H9 (cell line): ENCODE measurements at regions not wholly inside any gene's neighbourhood (a gene's known extent, or its start where the extent isn't known, plus 50 kb on each side); places are given as distances from the start of the nearest gene placed in this dataset.

Source experiments
- DNase-seq: peaks from one replicate; pipeline ENCODE4 v3.0.0-alpha.2; 2017
- H2AFZ ChIP-seq: one replicate; pipeline ENCODE4 v1.6.1; 2013; ENCODE audit warnings: mild to moderate bottlenecking, low read length, control low read depth, moderate library complexity
- H2AK5ac ChIP-seq: 2 replicates; pipeline ENCODE4 v1.6.1; 2013; ENCODE audit warnings: low read length, control low read depth, mixed read lengths; ENCODE audit not compliant: insufficient read length
- H2BK120ac ChIP-seq: one replicate; pipeline ENCODE4 v1.6.1; 2013; ENCODE audit warnings: low read depth, mild to moderate bottlenecking, low read length, control low read depth, inconsistent platforms; ENCODE audit not compliant: poor library complexity, severe bottlenecking
- H2BK12ac ChIP-seq: 2 replicates; pipeline ENCODE4 v1.6.1; 2013; ENCODE audit warnings: low read length, control low read depth, mixed read lengths, low read depth; ENCODE audit not compliant: insufficient read length
- H2BK15ac ChIP-seq: 2 replicates; pipeline ENCODE4 v1.6.1; 2013; ENCODE audit warnings: low read depth, low read length, control low read depth
- H2BK20ac ChIP-seq: one replicate; pipeline ENCODE4 v1.6.1; 2013; ENCODE audit warnings: low read depth, mild to moderate bottlenecking, low read length, control low read depth, inconsistent platforms; ENCODE audit not compliant: poor library complexity, severe bottlenecking
- H2BK5ac ChIP-seq: 2 replicates; pipeline ENCODE4 v1.6.1; 2013; ENCODE audit warnings: low read length, control low read depth, mixed read lengths; ENCODE audit not compliant: insufficient read length
- H3K14ac ChIP-seq: 2 replicates; pipeline ENCODE4 v1.6.1; 2013; ENCODE audit warnings: low read length, control low read depth; ENCODE audit not compliant: insufficient read depth
- H3K18ac ChIP-seq: 2 replicates; pipeline ENCODE4 v1.6.1; 2013; ENCODE audit warnings: low read depth, mild to moderate bottlenecking, mixed read lengths, low read length, control low read depth; ENCODE audit not compliant: insufficient read length
- H3K23ac ChIP-seq: 2 replicates; pipeline ENCODE4 v1.6.1; 2013; ENCODE audit warnings: low read length, control low read depth, mixed read lengths, low read depth; ENCODE audit not compliant: insufficient read length
- H3K23me2 ChIP-seq: 2 replicates; pipeline ENCODE4 v1.6.1; 2013; ENCODE audit warnings: low read depth, mild to moderate bottlenecking, mixed read lengths, low read length, control low read depth; ENCODE audit not compliant: insufficient read length, poor library complexity, severe bottlenecking
- H3K27ac ChIP-seq: 2 replicates; pipeline ENCODE4 v1.5.1; 2013; ENCODE audit warnings: low read length, control low read depth, mixed read lengths, low read depth; ENCODE audit not compliant: insufficient read length
- H3K27me3 ChIP-seq: 2 replicates; pipeline ENCODE4 v1.6.1; 2013; ENCODE audit warnings: low read length, control low read depth, inconsistent platforms; ENCODE audit not compliant: insufficient read depth
- H3K4ac ChIP-seq: 2 replicates; pipeline ENCODE4 v1.6.1; 2013; ENCODE audit warnings: low read depth, mild to moderate bottlenecking, control low read depth, inconsistent platforms, low read length, moderate library complexity
- H3K4me1 ChIP-seq: 2 replicates; pipeline ENCODE4 v1.6.1; 2013; ENCODE audit warnings: low read length, control low read depth, inconsistent platforms; ENCODE audit not compliant: insufficient read depth
- H3K4me2 ChIP-seq: 2 replicates; pipeline ENCODE4 v1.6.1; 2013; ENCODE audit warnings: low read length, control low read depth, mixed read lengths; ENCODE audit not compliant: insufficient read length, insufficient read depth
- H3K56ac ChIP-seq: 2 replicates; pipeline ENCODE4 v1.6.1; 2013; ENCODE audit warnings: low read depth, mild to moderate bottlenecking, mixed read lengths, low read length, control low read depth; ENCODE audit not compliant: insufficient read length
- H3K79me1 ChIP-seq: 2 replicates; pipeline ENCODE4 v1.6.1; 2013; ENCODE audit warnings: low read depth, mild to moderate bottlenecking, moderate library complexity, low read length, control low read depth, inconsistent platforms; ENCODE audit not compliant: insufficient read depth, poor library complexity, severe bottlenecking
- H3K79me2 ChIP-seq: 2 replicates; pipeline ENCODE4 v1.6.1; 2013; ENCODE audit warnings: low read length, control low read depth, inconsistent platforms; ENCODE audit not compliant: insufficient read depth
- H3K9ac ChIP-seq: 2 replicates; pipeline ENCODE4 v1.6.1; 2013; ENCODE audit warnings: low read length, control low read depth, mixed read lengths; ENCODE audit not compliant: insufficient read length; ENCODE audit errors: extremely low read depth
- H3K9me3 ChIP-seq: one replicate; pipeline ENCODE4 v1.6.1; 2013; ENCODE audit warnings: low read depth, low read length, inconsistent platforms; ENCODE audit not compliant: control insufficient read depth
- H3T11ph ChIP-seq: one replicate; pipeline ENCODE4 v1.6.1; 2013; ENCODE audit warnings: mild to moderate bottlenecking, low read length, control low read depth, inconsistent platforms
- H4K20me1 ChIP-seq: one replicate; pipeline ENCODE4 v1.6.1; 2013; ENCODE audit not compliant: control insufficient read depth, insufficient read length, insufficient read depth
- H4K5ac ChIP-seq: 2 replicates; pipeline ENCODE4 v1.6.1; 2013; ENCODE audit warnings: low read depth, mild to moderate bottlenecking, mixed read lengths, low read length, control low read depth; ENCODE audit not compliant: insufficient read length
- H4K8ac ChIP-seq: replicated peaks from 2 replicates; pipeline ENCODE4 v1.6.1; 2013; ENCODE audit warnings: low read length, control low read depth, mixed read lengths, low read depth; ENCODE audit not compliant: insufficient read length
- H4K91ac ChIP-seq: 2 replicates; pipeline ENCODE4 v1.6.1; 2013; ENCODE audit warnings: low read depth, mild to moderate bottlenecking, moderate library complexity, mixed read lengths, low read length, control low read depth; ENCODE audit not compliant: insufficient read length
- H3K27ac Mint-ChIP-seq, 3 experiments: 2 replicates in 2 of 3; 3 replicates in 1 of 3; pipeline ENCODE4 v1.8.0; 2020 to 2021; ENCODE audit warnings: mixed read lengths in 3 of 3, mild to moderate bottlenecking in 1 of 3, moderate library complexity in 1 of 3
- H3K27me3 Mint-ChIP-seq: 2 replicates; pipeline ENCODE4 v1.8.0; 2021; ENCODE audit warnings: low read depth, mild to moderate bottlenecking, moderate library complexity, mixed read lengths
- H3K36me3 Mint-ChIP-seq, 3 experiments: 2 replicates in 2 of 3; 3 replicates in 1 of 3; pipeline ENCODE4 v1.8.0; 2020 to 2021; ENCODE audit warnings: low read depth in 3 of 3, mixed read lengths in 3 of 3; ENCODE audit not compliant: insufficient read depth in 1 of 3
- H3K4me1 Mint-ChIP-seq, 2 experiments: 2 replicates each; pipeline ENCODE4 v1.8.0; 2020; ENCODE audit warnings: mixed read lengths in 2 of 2
- H3K4me3 Mint-ChIP-seq, 2 experiments: 2 replicates in 1 of 2; 3 replicates in 1 of 2; pipeline ENCODE4 v1.8.0; 2020 to 2021; ENCODE audit warnings: mild to moderate bottlenecking in 2 of 2, mixed read lengths in 2 of 2, moderate library complexity in 1 of 2
- H3K9me3 Mint-ChIP-seq, 2 experiments: 2 replicates in 1 of 2; 3 replicates in 1 of 2; pipeline ENCODE4 v1.8.0; 2020; ENCODE audit warnings: mild to moderate bottlenecking in 2 of 2, mixed read lengths in 2 of 2, moderate library complexity in 1 of 2
- TF ChIP-seq, protein P1 (sequence below): fragments of 200-600 bp; sonication (generic); conservative IDR thresholded peaks from 3 replicates; pipeline ENCODE4 v1.8.0; 2021; ENCODE audit warnings: antibody characterized with exemption, mild to moderate bottlenecking

GRCh38 chr5:158407824-158408195 lies 548.9 kb upstream of the CLINT1 start:
- Histone ChIP-seq H2BK120ac (no peak overlapping the region), H2BK5ac (no peak overlapping the region), H3K23ac (no peak overlapping the region), H3K4me1 (no peaks in the 10 kb centered on the region), H3K9me3 (no peaks in the 10 kb centered on the region), H3K79me2 (no peaks in the 10 kb centered on the region), H2AFZ (no peak overlapping the region), H3T11ph (no peak overlapping the region), H4K91ac (no peak overlapping the region), H4K8ac (no peak overlapping the region), H2BK12ac (no peak overlapping the region), H3K27ac (no peak overlapping the region), H4K20me1 (no peaks in the 10 kb centered on the region), H3K27me3 (no peaks in the 10 kb centered on the region), H4K5ac (no peak overlapping the region), H3K18ac (no peak overlapping the region), H3K56ac (no peak overlapping the region), H2BK20ac (no peak overlapping the region), H3K9ac (no peak overlapping the region), H3K4ac (no peak overlapping the region), H3K79me1 (no peaks in the 10 kb centered on the region), H2BK15ac (no peak overlapping the region), H3K4me2 (no peak overlapping the region), H3K23me2 (no peaks in the 10 kb centered on the region), H2AK5ac (no peak overlapping the region), H3K14ac (no peak overlapping the region)
- DNase-seq = no peak
- Mint-ChIP-seq H3K4me3 (no peak overlapping the region), H3K36me3 (peaks cover 3 to 14% (median 3%) of the 10 kb centered on the region in 3 experiments; a peak in 5 of 7 replicates), H3K4me1 (no peaks in the 10 kb centered on the region), H3K27me3 (peaks cover 2% of the 10 kb centered on the region; the same call in 1 of the 2 replicates), H3K9me3 (peaks cover 15 to 17% of the 10 kb centered on the region in 2 experiments; a peak in 4 of 5 replicates), H3K27ac (no peak overlapping the region)
- TF ChIP-seq, protein P1, sequence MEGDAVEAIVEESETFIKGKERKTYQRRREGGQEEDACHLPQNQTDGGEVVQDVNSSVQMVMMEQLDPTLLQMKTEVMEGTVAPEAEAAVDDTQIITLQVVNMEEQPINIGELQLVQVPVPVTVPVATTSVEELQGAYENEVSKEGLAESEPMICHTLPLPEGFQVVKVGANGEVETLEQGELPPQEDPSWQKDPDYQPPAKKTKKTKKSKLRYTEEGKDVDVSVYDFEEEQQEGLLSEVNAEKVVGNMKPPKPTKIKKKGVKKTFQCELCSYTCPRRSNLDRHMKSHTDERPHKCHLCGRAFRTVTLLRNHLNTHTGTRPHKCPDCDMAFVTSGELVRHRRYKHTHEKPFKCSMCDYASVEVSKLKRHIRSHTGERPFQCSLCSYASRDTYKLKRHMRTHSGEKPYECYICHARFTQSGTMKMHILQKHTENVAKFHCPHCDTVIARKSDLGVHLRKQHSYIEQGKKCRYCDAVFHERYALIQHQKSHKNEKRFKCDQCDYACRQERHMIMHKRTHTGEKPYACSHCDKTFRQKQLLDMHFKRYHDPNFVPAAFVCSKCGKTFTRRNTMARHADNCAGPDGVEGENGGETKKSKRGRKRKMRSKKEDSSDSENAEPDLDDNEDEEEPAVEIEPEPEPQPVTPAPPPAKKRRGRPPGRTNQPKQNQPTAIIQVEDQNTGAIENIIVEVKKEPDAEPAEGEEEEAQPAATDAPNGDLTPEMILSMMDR = no peak
